Motor neuron (in vitro differentiated cells): ENCODE measurements at regions not wholly inside any gene's neighbourhood (a gene's known extent, or its start where the extent isn't known, plus 50 kb on each side); places are given as distances from the start of the nearest gene placed in this dataset.

Experiments used
- ATAC-seq, 8 experiments: fragments of 200-7000 bp; cut with Tn5 transposase; replicated peaks in 6 of 8; 2 replicates each; pipeline ENCODE4 v1.8.0; 2021; ENCODE audit warnings: mild to moderate bottlenecking in 8 of 8, moderate library complexity in 8 of 8
- H3K27ac ChIP-seq, 2 donors: fragments of 250-450 bp; sonication (Bioruptor Pico); 2 replicates each; pipeline ENCODE4 v1.9.0; 2021; ENCODE audit warnings: antibody characterized with exemption in 2 of 2, mild to moderate bottlenecking in 2 of 2, moderate library complexity in 1 of 2
- H3K4me1 ChIP-seq, 2 donors: fragments of 250-450 bp; sonication (Bioruptor Pico); replicated peaks in 1 of 2; 2 replicates each; pipeline ENCODE4 v1.6.1; 2021; ENCODE audit warnings: antibody characterized with exemption in 2 of 2, mild to moderate bottlenecking in 2 of 2, moderate library complexity in 1 of 2
- H3K4me3 ChIP-seq, 5 donors: fragments of 250-450 bp; sonication (Bioruptor Pico); 2 replicates each; pipeline ENCODE4 v1.9.0; 2021; ENCODE audit warnings: antibody characterized with exemption in 5 of 5, mild to moderate bottlenecking in 5 of 5, moderate library complexity in 4 of 5
- WGBS, 10 experiments: fragments of 450-650 bp; shearing (Covaris generic); methylation state at CpG; one replicate each; pipeline ENCODE4 v1.0.0; 2022; 5-methylcytosine and 5-hydroxymethylcytosine counted together
- in situ Hi-C, 9 experiments: fragments of 400-800 bp; cut with MboI; loops; one replicate each; pipeline ENCODE4 v1.15.0; 2021; ENCODE audit warnings: low sequenced_read_pairs in 9 of 9, low pct_unique_long_range_greater_than_20kb in 2 of 9; ENCODE audit not compliant: unreplicated experiment in 9 of 9

- in situ Hi-C loops: no loop called here
- Histone ChIP-seq H3K27ac (no peak overlapping the region), H3K4me3 (no peak overlapping the region), H3K4me1 (peaks cover 12 to 13% of the 10 kb centered on the region in 2 donors)
- ATAC-seq: no peak
- 30 to 93% (median 75%) methylated on average over 1 to 5 of the region's 5 CpGs; no CpG with 5 or more reads in 2 of the 10 experiments for WGBS, 10 experiments
Measured at GRCh38 chr12:59036973-59037762, 116.9 kb upstream of the LRIG3 start.

- in situ Hi-C loops: no loop called here
- peak in 3 of 8 experiments; percentile 61 to 71 (median 69) for ATAC-seq
- no peak overlapping the region for H3K27ac ChIP-seq
- H3K4me1 ChIP-seq: peaks cover 5 to 8% of the 10 kb centered on the region in 2 donors
- WGBS, 10 experiments: 17 to 100% (median 90%) methylated on average over 2 of the region's 2 CpGs; no CpG with 5 or more reads in 1 of the 10 experiments
- no peak overlapping the region for H3K4me3 ChIP-seq
Measured at GRCh38 chr12:59036347-59036746, 116.0 kb upstream of the LRIG3 start.

GRCh38 chr12:59031313-59031712 lies 111.0 kb upstream of the LRIG3 start:
- no peaks in the 10 kb centered on the region for H3K4me1 ChIP-seq
- in situ Hi-C loops: no loop called here
- ATAC-seq: no peak
- H3K4me3 ChIP-seq: no peak overlapping the region
- no peak overlapping the region for H3K27ac ChIP-seq

GRCh38 chr12:59030415-59030814 lies 110.1 kb upstream of the LRIG3 start:
- Histone ChIP-seq H3K27ac (no peak overlapping the region), H3K4me3 (no peak overlapping the region), H3K4me1 (no peaks in the 10 kb centered on the region)
- 76 to 100% (median 91%) methylated on average over 1 to 4 of the region's 4 CpGs for WGBS, 10 experiments
- in situ Hi-C loops: no loop called here
- no peak for ATAC-seq

GRCh38 chr12:59027199-59027598 lies 106.9 kb upstream of the LRIG3 start:
- Histone ChIP-seq H3K4me1 (no peaks in the 10 kb centered on the region), H3K27ac (no peak overlapping the region), H3K4me3 (no peak overlapping the region)
- no peak for ATAC-seq
- WGBS, 10 experiments: 21 to 100% (median 78%) methylated on average over 1 to 3 of the region's 3 CpGs; no CpG with 5 or more reads in 1 of the 10 experiments
- in situ Hi-C loops: no loop called here

- 11 to 94% (median 82%) methylated on average over 1 to 4 of the region's 4 CpGs for WGBS, 10 experiments
- Histone ChIP-seq H3K4me1 (peaks cover 0 to 5% of the 10 kb centered on the region in 2 donors), H3K27ac (no peak overlapping the region), H3K4me3 (no peak overlapping the region)
- ATAC-seq: no peak
- in situ Hi-C loops: no loop called here
Measured at GRCh38 chr12:59023861-59024424, 103.6 kb upstream of the LRIG3 start.

GRCh38 chr12:59020073-59020946 lies 100.0 kb upstream of the LRIG3 start:
- WGBS, 10 experiments: 10 to 97% (median 92%) methylated on average over 4 to 13 of the region's 14 CpGs

GRCh38 chr12:59014885-59015284 lies 94.6 kb upstream of the LRIG3 start:
- H3K4me3 ChIP-seq: no peak overlapping the region
- in situ Hi-C loops: no loop called here
- peak in 5 of 8 experiments; percentile 24 to 94 (median 68) for ATAC-seq
- H3K4me1 ChIP-seq: peaks cover 0 to 22% of the 10 kb centered on the region in 2 donors
- no peak overlapping the region for H3K27ac ChIP-seq
- WGBS, 10 experiments: 40 to 89% (median 50%) methylated on average over 1 of the region's 1 CpG; no CpG with 5 or more reads in 5 of the 10 experiments

More at GRCh38 chr12:59020073-59020946, 100.0 kb upstream of the LRIG3 start:
- Histone ChIP-seq H3K27ac (no peak overlapping the region), H3K4me3 (no peak overlapping the region), H3K4me1 (peaks cover 0 to 11% of the 10 kb centered on the region in 2 donors)
- peak in 3 of 8 experiments; percentile 93 to 94 (median 93) for ATAC-seq
- in situ Hi-C loops: no loop called here

- ATAC-seq: peak in 3 of 8 experiments; percentile 78 to 84 (median 83)
- H3K4me1 ChIP-seq: peaks cover 0 to 16% of the 10 kb centered on the region in 2 donors
- no peak overlapping the region for H3K4me3 ChIP-seq
- WGBS, 10 experiments: 24 to 100% (median 60%) methylated on average over 1 to 3 of the region's 3 CpGs; no CpG with 5 or more reads in 5 of the 10 experiments
- in situ Hi-C loops: no loop called here
- no peak overlapping the region for H3K27ac ChIP-seq
Measured at GRCh38 chr12:59010941-59011340, 90.6 kb upstream of the LRIG3 start.

- Histone ChIP-seq H3K4me1 (peaks cover 0 to 10% of the 10 kb centered on the region in 2 donors), H3K4me3 (no peak overlapping the region), H3K27ac (no peak overlapping the region)
- in situ Hi-C loops: no loop called here
- peak in 3 of 8 experiments; percentile 47 to 71 (median 59) for ATAC-seq
- WGBS, 10 experiments: 0 to 100% (median 86%) methylated on average over 1 to 5 of the region's 5 CpGs
Measured at GRCh38 chr12:59010118-59010517, 89.8 kb upstream of the LRIG3 start.

GRCh38 chr12:59007620-59008019 lies 87.3 kb upstream of the LRIG3 start:
- 0 to 100% (median 85%) methylated on average over 1 to 2 of the region's 3 CpGs for WGBS, 10 experiments

GRCh38 chr12:59005193-59005955 lies 85.1 kb upstream of the LRIG3 start:
- WGBS, 10 experiments: 0 to 90% (median 67%) methylated on average over 1 to 4 of the region's 4 CpGs
- in situ Hi-C loops: no loop called here
- Histone ChIP-seq H3K4me1 (no peaks in the 10 kb centered on the region), H3K4me3 (no peak overlapping the region), H3K27ac (no peak overlapping the region)
- ATAC-seq: peak in 3 of 8 experiments; percentile 94 to 97 (median 97)

More at GRCh38 chr12:59007620-59008019, 87.3 kb upstream of the LRIG3 start:
- H3K4me3 ChIP-seq: no peak overlapping the region
- H3K4me1 ChIP-seq: no peaks in the 10 kb centered on the region
- in situ Hi-C loops: no loop called here
- ATAC-seq: no peak
- H3K27ac ChIP-seq: no peak overlapping the region
